Activated naive CD4-positive, alpha-beta T cell treated with Interleukin-2 at 50 U/mL for 16 hours (primary cell): ENCODE measurements at regions not wholly inside any gene's neighbourhood (a gene's known extent, or its start where the extent isn't known, plus 50 kb on each side); places are given as distances from the start of the nearest gene placed in this dataset.

ENCODE experiments used
- DNase-seq: peaks from one replicate; pipeline ENCODE4 v3.0.0-alpha.2; 2020

GRCh38 chr10:44627591-44628354 lies 242.9 kb upstream of the CXCL12 start:
- DNase-seq: no peak

GRCh38 chr10:44628921-44629320 lies 244.0 kb upstream of the CXCL12 start:
- no peak for DNase-seq

GRCh38 chr10:44635176-44635575 lies 250.3 kb upstream of the CXCL12 start:
- no peak for DNase-seq

- DNase-seq: no peak
Measured at GRCh38 chr10:44636625-44637024, 251.7 kb upstream of the CXCL12 start.

- DNase-seq: no peak
Measured at GRCh38 chr10:44640429-44640828, 255.5 kb upstream of the CXCL12 start.

- DNase-seq: no peak
Measured at GRCh38 chr10:44647473-44647872, 262.6 kb upstream of the CXCL12 start.

GRCh38 chr10:44647877-44648542 lies 263.1 kb upstream of the CXCL12 start:
- no peak for DNase-seq

GRCh38 chr10:44650691-44651661 lies 260.2 kb upstream of the TMEM72 start:
- no peak for DNase-seq

GRCh38 chr10:44651834-44652233 lies 259.3 kb upstream of the TMEM72 start:
- no peak for DNase-seq

GRCh38 chr10:44659320-44659719 lies 251.8 kb upstream of the TMEM72 start:
- DNase-seq: no peak

- no peak for DNase-seq
Measured at GRCh38 chr10:44660271-44660670, 250.9 kb upstream of the TMEM72 start.

- no peak for DNase-seq
Measured at GRCh38 chr10:44662051-44662450, 249.1 kb upstream of the TMEM72 start.

GRCh38 chr10:44668336-44668735 lies 242.8 kb upstream of the TMEM72 start:
- no peak for DNase-seq

GRCh38 chr10:44671319-44671718 lies 239.8 kb upstream of the TMEM72 start:
- DNase-seq: no peak

GRCh38 chr10:44673245-44673983 lies 237.7 kb upstream of the TMEM72 start:
- no peak for DNase-seq

- DNase-seq: no peak
Measured at GRCh38 chr10:44674536-44675386, 236.4 kb upstream of the TMEM72 start.

GRCh38 chr10:44675387-44675874 lies 235.7 kb upstream of the TMEM72 start:
- no peak for DNase-seq

GRCh38 chr10:44680764-44681163 lies 230.4 kb upstream of the TMEM72 start:
- no peak for DNase-seq

GRCh38 chr10:44682507-44682906 lies 228.6 kb upstream of the TMEM72 start:
- no peak for DNase-seq

GRCh38 chr10:44684661-44685060 lies 226.5 kb upstream of the TMEM72 start:
- no peak for DNase-seq

- no peak for DNase-seq
Measured at GRCh38 chr10:44685220-44685619, 225.9 kb upstream of the TMEM72 start.
